ENCODE measurements at regions not wholly inside any gene's neighbourhood (a gene's known extent, or its start where the extent isn't known, plus 50 kb on each side); places are given as distances from the start of the nearest gene placed in this dataset.

DNA sequence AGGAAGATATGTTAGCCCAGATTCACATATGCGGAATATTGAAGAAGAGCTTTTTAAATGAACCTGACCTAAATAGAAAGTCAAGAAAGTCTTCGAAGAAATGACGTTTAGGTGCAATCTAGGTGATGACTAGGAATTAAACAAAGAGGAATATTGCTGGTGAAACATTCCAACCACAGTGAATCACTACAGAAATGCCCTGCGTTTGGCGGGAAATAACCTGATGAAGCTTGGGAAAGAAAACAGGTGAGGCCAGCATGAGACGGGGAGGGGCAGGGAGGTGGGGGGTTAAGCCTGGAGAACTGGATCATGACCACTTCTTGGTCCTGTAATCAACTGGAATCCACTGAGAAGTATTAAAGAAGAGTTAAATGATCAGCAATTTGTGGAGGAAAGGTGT, 299.4 kb upstream of the VSTM2A start:
- Histone ChIP-seq H3K4me1 (ENCODE audit: insufficient read depth, low read length, severe bottlenecking) (no peaks in the 10 kb centered on the region), H3K36me3 (ENCODE audit: insufficient read depth, low read length) (no peaks in the 10 kb centered on the region), H3K9me2 (ENCODE audit: low read depth, low read length) (no peaks in the 10 kb centered on the region), H3K27ac (ENCODE audit: low read depth, low read length, poor library complexity, severe bottlenecking) (no peak overlapping the region), H3F3A (ENCODE audit: insufficient read depth, low read length) (no peaks in the 10 kb centered on the region), H4K20me1 (ENCODE audit: insufficient read depth, low read length) (no peaks in the 10 kb centered on the region), H3K27me3 (ENCODE audit: insufficient read depth, low read length) (no peaks in the 10 kb centered on the region), H3K9me3 (ENCODE audit: low read length) (no peaks in the 10 kb centered on the region), H3K4me3 (ENCODE audit: low read depth, low read length, poor library complexity, severe bottlenecking) (no peak overlapping the region), H2AFZ (ENCODE audit: low read length) (no peak overlapping the region), H3K4me2 (ENCODE audit: low read length) (no peak overlapping the region), H3K79me2 (ENCODE audit: insufficient read depth, low read length) (no peaks in the 10 kb centered on the region), H3K9ac (ENCODE audit: low read length) (no peak overlapping the region)
- no peak for TF ChIP-seq EZH2 (IDR thresholded peaks at IDR 0.05; ENCODE audit: borderline replicate concordance, low read length)
- TF ChIP-seq, protein P1, sequence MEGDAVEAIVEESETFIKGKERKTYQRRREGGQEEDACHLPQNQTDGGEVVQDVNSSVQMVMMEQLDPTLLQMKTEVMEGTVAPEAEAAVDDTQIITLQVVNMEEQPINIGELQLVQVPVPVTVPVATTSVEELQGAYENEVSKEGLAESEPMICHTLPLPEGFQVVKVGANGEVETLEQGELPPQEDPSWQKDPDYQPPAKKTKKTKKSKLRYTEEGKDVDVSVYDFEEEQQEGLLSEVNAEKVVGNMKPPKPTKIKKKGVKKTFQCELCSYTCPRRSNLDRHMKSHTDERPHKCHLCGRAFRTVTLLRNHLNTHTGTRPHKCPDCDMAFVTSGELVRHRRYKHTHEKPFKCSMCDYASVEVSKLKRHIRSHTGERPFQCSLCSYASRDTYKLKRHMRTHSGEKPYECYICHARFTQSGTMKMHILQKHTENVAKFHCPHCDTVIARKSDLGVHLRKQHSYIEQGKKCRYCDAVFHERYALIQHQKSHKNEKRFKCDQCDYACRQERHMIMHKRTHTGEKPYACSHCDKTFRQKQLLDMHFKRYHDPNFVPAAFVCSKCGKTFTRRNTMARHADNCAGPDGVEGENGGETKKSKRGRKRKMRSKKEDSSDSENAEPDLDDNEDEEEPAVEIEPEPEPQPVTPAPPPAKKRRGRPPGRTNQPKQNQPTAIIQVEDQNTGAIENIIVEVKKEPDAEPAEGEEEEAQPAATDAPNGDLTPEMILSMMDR (IDR thresholded peaks at IDR 0.05; ENCODE audit: low read length) = no peak

DNA sequence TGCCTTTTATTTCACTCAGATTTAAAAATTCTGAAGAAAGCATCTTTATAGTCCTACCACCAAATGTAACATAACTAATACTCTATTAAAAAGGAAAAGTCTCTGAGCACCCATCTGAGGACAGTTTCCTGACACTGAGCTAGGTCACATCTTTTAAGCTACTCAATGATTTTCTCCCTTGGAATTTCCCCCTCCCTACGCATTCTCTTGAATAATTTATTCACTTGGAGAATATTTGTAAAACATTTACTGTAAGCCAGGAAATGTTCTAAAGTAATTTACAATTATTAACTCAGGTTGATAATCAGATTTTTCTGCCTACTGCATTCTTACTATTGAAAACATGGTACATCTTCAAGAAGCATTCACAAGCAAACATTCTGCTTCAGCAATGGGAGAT, 297.2 kb upstream of the VSTM2A start:
- Histone ChIP-seq H3K4me2 (ENCODE audit: low read length) (no peak overlapping the region), H3K27me3 (ENCODE audit: insufficient read depth, low read length) (no peaks in the 10 kb centered on the region), H3K9me3 (ENCODE audit: low read length) (no peaks in the 10 kb centered on the region), H3K36me3 (ENCODE audit: insufficient read depth, low read length) (no peaks in the 10 kb centered on the region), H3K4me1 (ENCODE audit: insufficient read depth, low read length, severe bottlenecking) (no peaks in the 10 kb centered on the region), H3K9ac (ENCODE audit: low read length) (no peak overlapping the region), H3K79me2 (ENCODE audit: insufficient read depth, low read length) (no peaks in the 10 kb centered on the region), H3F3A (ENCODE audit: insufficient read depth, low read length) (no peaks in the 10 kb centered on the region), H3K27ac (ENCODE audit: low read depth, low read length, poor library complexity, severe bottlenecking) (no peak overlapping the region), H3K4me3 (ENCODE audit: low read depth, low read length, poor library complexity, severe bottlenecking) (no peak overlapping the region), H3K9me2 (ENCODE audit: low read depth, low read length) (no peaks in the 10 kb centered on the region), H2AFZ (ENCODE audit: low read length) (no peak overlapping the region), H4K20me1 (ENCODE audit: insufficient read depth, low read length) (no peaks in the 10 kb centered on the region)
- TF ChIP-seq, protein P1 (IDR thresholded peaks at IDR 0.05; ENCODE audit: low read length) = no peak
- no peak for TF ChIP-seq EZH2 (IDR thresholded peaks at IDR 0.05; ENCODE audit: borderline replicate concordance, low read length)

DNA sequence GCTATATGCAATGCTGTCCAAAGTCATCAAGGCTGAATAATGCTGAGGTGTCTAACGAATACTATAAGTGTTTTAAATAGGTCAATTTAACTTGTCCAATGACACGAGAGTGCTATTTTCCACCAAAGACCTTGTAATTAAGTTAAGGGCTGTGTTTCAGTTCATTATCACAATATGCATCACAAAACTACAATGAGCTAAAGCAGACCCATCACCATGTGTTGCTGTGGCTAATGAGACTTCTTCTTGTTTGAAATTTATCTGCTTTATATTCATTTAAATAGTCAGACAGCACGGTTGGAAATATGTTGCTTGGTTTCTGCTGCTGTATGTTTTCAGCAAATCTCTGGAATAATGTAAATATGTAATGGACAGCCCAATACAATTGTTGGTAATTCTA, 292.5 kb upstream of the VSTM2A start:
- no peaks in the 10 kb centered on the region for H3F3A ChIP-seq (ENCODE audit: insufficient read depth, low read length)
- H3K9me3 ChIP-seq (ENCODE audit: low read length) = no peaks in the 10 kb centered on the region
- no peaks in the 10 kb centered on the region for H3K79me2 ChIP-seq (ENCODE audit: insufficient read depth, low read length)
- no peak overlapping the region for H3K9ac ChIP-seq (ENCODE audit: low read length)
- H3K27ac ChIP-seq (ENCODE audit: low read depth, low read length, poor library complexity, severe bottlenecking) = no peak overlapping the region
- H3K9me2 ChIP-seq (ENCODE audit: low read depth, low read length) = no peaks in the 10 kb centered on the region
- no peaks in the 10 kb centered on the region for H3K27me3 ChIP-seq (ENCODE audit: insufficient read depth, low read length)
- no peak overlapping the region for H2AFZ ChIP-seq (ENCODE audit: low read length)
- H4K20me1 ChIP-seq (ENCODE audit: insufficient read depth, low read length) = no peaks in the 10 kb centered on the region
- H3K4me3 ChIP-seq (ENCODE audit: low read depth, low read length, poor library complexity, severe bottlenecking) = no peak overlapping the region
- no peaks in the 10 kb centered on the region for H3K4me1 ChIP-seq (ENCODE audit: insufficient read depth, low read length, severe bottlenecking)
- no peaks in the 10 kb centered on the region for H3K36me3 ChIP-seq (ENCODE audit: insufficient read depth, low read length)
- no peak overlapping the region for H3K4me2 ChIP-seq (ENCODE audit: low read length)
- TF ChIP-seq, protein P1 (IDR thresholded peaks at IDR 0.05; ENCODE audit: low read length) = no peak
- TF ChIP-seq EZH2 (IDR thresholded peaks at IDR 0.05; ENCODE audit: borderline replicate concordance, low read length) = no peak
